Activated CD8-positive, alpha-beta T cell treated with anti-CD3 and anti-CD28 coated beads for 36 hours (primary cell): ENCODE measurements at regions not wholly inside any gene's neighbourhood (a gene's known extent, or its start where the extent isn't known, plus 50 kb on each side); places are given as distances from the start of the nearest gene placed in this dataset.

ENCODE experiments used
- ATAC-seq: fragments of 200-7000 bp; cut with Tn5 transposase; one replicate; pipeline ENCODE4 v1.10.0; 2021; ENCODE audit warnings: mild to moderate bottlenecking, moderate library complexity
- CTCF ChIA-PET: fragments of 350-600 bp; sonication (Branson Sonifier 250); formaldehyde crosslinking; loops from one replicate; lab custom pipeline; 2021; ENCODE audit warnings: antibody characterized with exemption; lab: Charles Lee
- POLR2A ChIA-PET: fragments of 350-600 bp; sonication (Branson Sonifier 250); formaldehyde crosslinking; loops from one replicate; lab custom pipeline; 2021; ENCODE audit warnings: antibody characterized with exemption; lab: Charles Lee
- DNase-seq: peaks from one replicate; pipeline ENCODE4 v3.0.0-alpha.2; 2020
- H3K27ac Mint-ChIP-seq: one replicate; pipeline ENCODE4 v1.8.0; 2021; ENCODE audit warnings: mild to moderate bottlenecking, mixed read lengths
- H3K27me3 Mint-ChIP-seq: one replicate; pipeline ENCODE4 v1.8.0; 2021; ENCODE audit warnings: mixed read lengths
- H3K36me3 Mint-ChIP-seq: one replicate; pipeline ENCODE4 v1.8.0; 2021; ENCODE audit warnings: low read depth, mixed read lengths
- H3K4me1 Mint-ChIP-seq: one replicate; pipeline ENCODE4 v1.8.0; 2021; ENCODE audit warnings: low read depth, mixed read lengths
- H3K4me3 Mint-ChIP-seq: one replicate; pipeline ENCODE4 v1.8.0; 2021; ENCODE audit warnings: mild to moderate bottlenecking, moderate library complexity, mixed read lengths
- H3K9me3 Mint-ChIP-seq: one replicate; pipeline ENCODE4 v1.8.0; 2021; ENCODE audit warnings: mixed read lengths
- CTCF ChIP-seq: fragments of 200-600 bp; IDR thresholded peaks from one replicate; pipeline ENCODE4 v1.8.0; 2022; ENCODE audit warnings: antibody characterized with exemption, mild to moderate bottlenecking
- intact Hi-C: fragments of 100-400 bp; cut with micrococcal nuclease; formaldehyde crosslinking; loops from one replicate; pipeline ENCODE4 v1.10.0; 2022

- POLR2A ChIA-PET: no interaction called here
- Mint-ChIP-seq H3K4me3 (no peak overlapping the region), H3K4me1 (no peaks in the 10 kb centered on the region), H3K36me3 (no peaks in the 10 kb centered on the region), H3K9me3 (no peaks in the 10 kb centered on the region), H3K27ac (no peak overlapping the region), H3K27me3 (peaks cover 9% of the 10 kb centered on the region)
- CTCF ChIA-PET: no interaction called here
- ATAC-seq (no peak), DNase-seq (no peak)
- intact Hi-C loops: no loop called here
- no peak for TF ChIP-seq CTCF
Measured at GRCh38 chr5:35420200-35420599, 189.9 kb upstream of the PRLR start.

DNA sequence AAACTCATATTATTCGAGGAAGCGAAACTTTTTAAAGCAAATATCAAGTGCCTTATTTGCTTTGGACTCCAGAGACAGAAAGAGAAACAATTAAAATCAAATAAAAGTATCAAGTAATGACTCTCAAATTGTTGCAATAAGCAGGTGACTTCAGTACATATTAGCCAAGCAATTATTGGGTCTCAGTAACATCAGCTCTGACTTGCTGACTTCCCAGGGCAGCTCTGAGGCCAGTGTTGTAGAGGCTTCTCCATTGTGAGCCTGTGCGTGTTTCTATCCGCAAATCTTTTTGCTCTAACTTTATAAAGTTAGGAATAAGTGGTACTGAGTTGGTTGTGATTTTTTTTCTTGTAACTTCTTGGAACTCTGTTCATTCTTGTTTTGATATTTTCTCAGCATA is 186.8 kb upstream of the PRLR start:
- intact Hi-C loops: no loop called here
- CTCF ChIA-PET: no interaction called here
- Mint-ChIP-seq H3K9me3 (peaks cover 3% of the 10 kb centered on the region), H3K27me3 (peaks cover 9% of the 10 kb centered on the region), H3K4me1 (no peaks in the 10 kb centered on the region), H3K27ac (no peak overlapping the region), H3K36me3 (no peaks in the 10 kb centered on the region), H3K4me3 (no peak overlapping the region)
- no peak for ATAC-seq
- POLR2A ChIA-PET: no interaction called here
- DNase-seq: no peak
- TF ChIP-seq CTCF: no peak

GRCh38 chr5:35416217-35416988 is 186.1 kb upstream of the PRLR start:
- intact Hi-C loops: no loop called here
- H3K27me3 Mint-ChIP-seq: peaks cover 6% of the 10 kb centered on the region
- H3K27ac Mint-ChIP-seq: no peak overlapping the region
- H3K9me3 Mint-ChIP-seq: peaks cover 3% of the 10 kb centered on the region
- ChIA-PET POLR2A (interaction anchor here (1.4 kb wide), 1 partner anchor 13 kb away, joined by 3 read pairs; no protein-coding TSS in a partner anchor), CTCF (no interaction called here)
- ATAC-seq (no peak), DNase-seq (no peak)
- no peaks in the 10 kb centered on the region for H3K4me1 Mint-ChIP-seq
- no peak for TF ChIP-seq CTCF
- no peak overlapping the region for H3K4me3 Mint-ChIP-seq
- no peaks in the 10 kb centered on the region for H3K36me3 Mint-ChIP-seq

GRCh38 chr5:35415309-35415708 is 185.0 kb upstream of the PRLR start:
- H3K9me3 Mint-ChIP-seq: peaks cover 5% of the 10 kb centered on the region
- H3K4me3 Mint-ChIP-seq: no peak overlapping the region
- H3K27me3 Mint-ChIP-seq: peaks cover 4% of the 10 kb centered on the region
- no peaks in the 10 kb centered on the region for H3K36me3 Mint-ChIP-seq
- ATAC-seq (no peak), DNase-seq (no peak)
- intact Hi-C loops: no loop called here
- H3K4me1 Mint-ChIP-seq: no peaks in the 10 kb centered on the region
- POLR2A ChIA-PET: interaction anchor here (1.4 kb wide), 1 partner anchor 12 kb away, joined by 3 read pairs; no protein-coding TSS in a partner anchor
- H3K27ac Mint-ChIP-seq: no peak overlapping the region
- CTCF ChIA-PET: no interaction called here
- TF ChIP-seq CTCF: no peak

- DNase-seq: no peak
- Mint-ChIP-seq H3K36me3 (no peaks in the 10 kb centered on the region), H3K27ac (no peak overlapping the region), H3K9me3 (peaks cover 5% of the 10 kb centered on the region), H3K4me1 (no peaks in the 10 kb centered on the region), H3K27me3 (peaks cover 2% of the 10 kb centered on the region), H3K4me3 (no peak overlapping the region)
- no peak for ATAC-seq
- TF ChIP-seq CTCF: no peak
- ChIA-PET CTCF (no interaction called here), POLR2A (no interaction called here)
- intact Hi-C loops: no loop called here
Measured at GRCh38 chr5:35409361-35409760, 179.1 kb upstream of the PRLR start.
